GM18951 (cell line): ENCODE measurements at regions not wholly inside any gene's neighbourhood (a gene's known extent, or its start where the extent isn't known, plus 50 kb on each side); places are given as distances from the start of the nearest gene placed in this dataset.
"Not testable (repeated sequence)": the region's sequence is repeated elsewhere in the genome, so short reads cannot be mapped to it uniquely, and the experiment has no call there.

Experiments
- POLR2A ChIP-seq: IDR thresholded peaks from 4 replicates; pipeline ENCODE4 v1.6.1; 2011; ENCODE audit warnings: mild to moderate bottlenecking; ENCODE audit not compliant: insufficient read length, insufficient read depth; ENCODE audit errors: extremely low read depth
- in situ Hi-C: fragments of 300-500 bp; cut with MboI; formaldehyde crosslinking; loops from one replicate; pipeline ENCODE4 v1.12.0; 2022; ENCODE audit warnings: low sequenced_read_pairs, mixed read lengths, inconsistent platforms; ENCODE audit not compliant: unreplicated experiment

DNA sequence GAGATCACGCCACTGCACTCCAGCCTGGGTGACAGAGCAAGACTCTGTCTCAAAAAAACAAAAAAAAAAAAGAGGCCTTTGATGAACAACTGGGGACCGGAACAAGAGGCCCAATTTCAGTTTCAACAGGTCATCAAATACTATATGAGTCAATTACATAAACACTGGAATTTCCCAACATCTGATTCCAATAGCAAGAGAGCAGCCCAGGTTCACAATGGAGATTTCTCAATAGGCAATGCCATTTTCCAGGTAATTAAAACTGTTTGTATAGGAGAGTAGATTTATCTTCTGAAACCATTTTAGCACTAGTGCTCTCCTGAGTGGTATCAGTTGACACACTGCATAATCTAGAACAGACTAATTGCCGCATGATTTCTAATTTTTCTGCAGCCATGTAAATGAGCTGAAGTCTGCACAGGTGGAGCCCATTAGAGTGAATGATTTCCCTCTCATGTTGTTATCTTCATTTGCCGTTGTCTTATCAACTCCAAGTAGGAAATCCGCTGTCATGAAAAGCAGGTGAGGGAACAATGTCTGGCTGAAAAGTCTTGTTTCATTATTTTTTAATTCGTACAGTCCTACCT is 264.1 kb upstream of the MEIS1 start:
- in situ Hi-C loops: no loop called here
- no peak for TF ChIP-seq POLR2A

DNA sequence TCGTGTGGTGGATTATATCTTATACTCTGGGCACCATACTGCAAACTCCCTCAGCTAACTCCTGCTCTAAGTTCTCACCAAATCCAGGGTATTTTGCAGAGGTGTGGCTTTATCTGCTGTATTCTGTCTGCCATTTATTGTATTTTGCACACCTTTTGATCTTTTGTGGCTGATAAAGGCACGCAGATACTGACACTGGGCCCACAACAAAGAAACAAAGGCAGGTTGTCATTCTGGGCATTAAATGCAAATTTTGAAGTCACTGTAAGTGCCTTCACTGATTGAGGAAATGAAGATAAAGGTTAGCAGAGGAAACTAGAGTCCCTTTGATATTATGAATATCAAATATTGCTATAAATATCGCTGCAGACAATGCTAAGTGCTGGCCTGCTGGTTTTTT is 265.8 kb upstream of the MEIS1 start:
- TF ChIP-seq POLR2A: no peak
- in situ Hi-C loops: no loop called here

DNA sequence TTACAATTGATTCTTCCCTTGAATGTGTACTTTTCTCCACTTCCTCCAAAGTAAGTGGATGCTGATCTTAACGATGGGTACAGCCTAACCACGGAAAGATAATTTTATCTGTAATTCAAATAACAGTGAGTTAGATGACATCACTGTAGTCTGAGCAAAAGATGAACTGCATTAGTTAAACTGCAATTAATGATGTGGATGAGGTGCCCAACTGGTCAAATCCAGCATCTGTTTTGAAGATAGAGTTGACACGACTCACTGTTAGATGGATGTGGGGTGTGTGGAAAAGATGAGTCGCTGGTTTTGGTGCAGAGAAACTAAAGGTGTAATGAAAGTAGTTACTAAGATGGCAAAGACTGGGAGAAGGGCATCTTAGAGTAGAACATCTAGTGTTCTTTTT is 270.5 kb upstream of the MEIS1 start:
- no peak for TF ChIP-seq POLR2A
- in situ Hi-C loops: no loop called here

DNA sequence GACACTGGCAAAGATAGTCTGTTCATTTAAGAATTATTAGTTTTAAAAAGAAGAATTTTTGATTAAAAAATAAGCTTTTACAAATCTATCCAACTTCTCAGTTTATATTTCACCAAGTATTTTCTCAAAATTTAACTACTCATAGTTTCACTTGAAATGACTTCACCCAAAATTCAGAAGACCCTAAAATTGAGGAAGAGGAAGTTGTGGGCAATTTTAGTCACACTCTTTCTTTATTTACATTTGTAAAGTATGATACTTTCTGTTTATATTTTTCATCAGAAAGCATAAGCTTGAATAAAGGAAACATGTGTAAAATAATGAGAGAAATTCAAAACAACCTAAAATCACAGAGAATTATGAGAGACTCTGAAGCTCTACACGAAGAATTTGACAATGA is 278.8 kb upstream of the MEIS1 start:
- in situ Hi-C loops: no loop called here
- no peak for TF ChIP-seq POLR2A

DNA sequence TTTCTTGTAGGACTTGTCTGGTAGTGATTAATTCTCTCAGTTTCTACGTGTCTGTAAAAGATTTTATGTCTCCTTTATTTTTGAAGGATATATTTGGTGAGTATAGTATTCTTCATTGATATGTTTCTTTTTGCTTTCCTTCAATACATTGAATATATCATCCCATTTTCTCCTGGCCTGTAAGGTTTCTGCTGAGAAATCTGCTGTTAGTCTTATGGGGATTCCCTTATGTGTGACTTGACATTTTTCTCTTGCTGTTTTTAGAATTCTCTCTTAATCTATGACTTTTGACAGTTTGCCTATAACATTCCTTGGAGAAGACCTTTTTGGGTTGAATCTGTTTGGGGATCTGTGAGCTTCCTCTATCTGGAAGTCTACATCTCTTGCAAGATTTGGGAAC is 281.0 kb upstream of the MEIS1 start:
- no peak for TF ChIP-seq POLR2A

DNA sequence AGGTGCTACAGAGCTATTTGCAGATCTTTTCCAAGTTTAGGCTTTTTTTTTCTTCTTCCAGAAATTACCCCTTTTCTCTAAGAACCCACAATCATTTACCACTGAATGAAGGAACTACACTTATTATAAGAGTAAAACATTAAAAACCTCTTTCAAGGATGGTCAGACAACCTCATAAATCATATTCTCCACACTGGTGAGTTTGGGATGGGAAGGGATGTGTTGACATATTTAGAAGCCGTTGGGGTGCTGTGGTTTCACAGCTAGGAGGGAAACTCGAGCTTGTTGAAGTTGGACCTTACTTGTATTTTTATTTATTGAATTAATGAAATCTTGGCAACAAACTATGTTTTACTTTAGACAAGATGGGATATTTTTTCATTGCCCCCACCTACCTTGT is 289.4 kb upstream of the MEIS1 start:
- no peak for TF ChIP-seq POLR2A
- in situ Hi-C loops: no loop called here

More for the DNA sequence above, 281.0 kb upstream of the MEIS1 start:
- in situ Hi-C loops: no loop called here

DNA sequence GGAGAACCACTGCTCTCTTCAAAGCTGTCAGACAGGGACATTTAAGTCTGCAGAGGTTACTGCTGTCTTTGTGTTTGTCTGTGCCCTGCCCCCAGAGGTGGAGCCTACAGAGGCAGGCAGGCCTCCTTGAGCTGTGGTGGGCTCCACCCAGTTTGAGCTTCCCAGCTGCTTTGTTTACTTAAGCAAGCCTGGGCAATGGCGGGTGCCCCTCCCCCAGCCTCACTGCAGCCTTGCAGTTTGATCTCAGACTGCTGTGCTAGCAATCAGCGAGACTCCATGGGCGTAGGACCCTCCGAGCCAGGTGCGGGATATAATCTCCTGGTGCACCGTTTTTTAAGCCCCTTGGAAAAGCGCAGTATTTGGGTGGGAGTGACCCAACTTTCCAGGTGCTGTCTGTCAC is 290.6 kb upstream of the MEIS1 start:
- in situ Hi-C loops: not testable (repeated sequence)

DNA sequence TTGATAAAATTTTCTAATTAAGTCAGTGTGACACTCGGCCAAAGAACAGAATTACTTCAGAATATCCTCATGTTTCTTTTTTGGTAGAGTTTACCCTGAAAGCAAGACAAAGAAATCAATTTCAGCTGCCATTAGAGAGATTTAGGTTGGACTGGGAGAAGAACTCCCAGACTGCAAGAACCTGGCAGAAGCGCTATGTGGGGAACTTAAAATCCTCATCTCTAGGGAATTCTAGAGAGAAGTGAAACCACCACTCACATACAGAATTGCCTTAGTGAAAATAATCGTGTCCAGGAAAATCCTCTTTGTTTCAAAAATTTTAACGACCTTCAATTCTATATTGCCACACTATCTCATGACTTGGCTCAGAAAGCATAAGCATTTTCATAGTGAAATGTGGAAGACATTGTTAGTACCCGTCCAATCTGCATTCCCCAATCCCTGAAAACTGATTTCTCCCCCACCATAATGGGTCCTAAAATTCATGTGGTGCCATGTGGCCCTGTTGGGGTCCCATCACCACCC is 297.3 kb upstream of the MEIS1 start:
- no peak for TF ChIP-seq POLR2A
- in situ Hi-C loops: no loop called here

DNA sequence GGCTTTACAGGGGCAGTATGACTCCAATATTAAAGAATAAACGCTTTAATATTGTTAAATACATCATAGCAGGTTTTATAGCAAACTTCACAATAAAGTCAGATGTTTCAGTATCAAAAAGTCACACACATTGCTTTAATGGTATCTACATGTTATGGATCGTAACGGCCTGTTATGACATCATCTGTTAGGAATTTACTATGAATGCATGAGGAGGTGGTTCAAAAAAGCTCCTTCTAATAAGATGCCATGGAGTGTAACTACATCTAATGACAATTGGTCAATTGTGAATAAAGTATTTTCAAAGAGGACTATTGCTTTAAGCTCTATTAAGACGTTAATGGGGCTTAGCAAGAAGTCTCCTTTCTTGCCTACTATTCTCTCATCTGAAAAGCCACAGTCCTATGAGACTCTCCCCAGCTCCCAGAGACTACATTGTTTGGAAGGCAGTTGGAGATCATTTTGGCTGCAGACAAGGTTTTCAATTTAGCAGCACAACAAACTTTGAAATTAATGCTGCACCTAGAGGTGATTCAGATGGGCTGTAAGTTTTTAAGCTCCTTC is 300.7 kb upstream of the MEIS1 start:
- no peak for TF ChIP-seq POLR2A

DNA sequence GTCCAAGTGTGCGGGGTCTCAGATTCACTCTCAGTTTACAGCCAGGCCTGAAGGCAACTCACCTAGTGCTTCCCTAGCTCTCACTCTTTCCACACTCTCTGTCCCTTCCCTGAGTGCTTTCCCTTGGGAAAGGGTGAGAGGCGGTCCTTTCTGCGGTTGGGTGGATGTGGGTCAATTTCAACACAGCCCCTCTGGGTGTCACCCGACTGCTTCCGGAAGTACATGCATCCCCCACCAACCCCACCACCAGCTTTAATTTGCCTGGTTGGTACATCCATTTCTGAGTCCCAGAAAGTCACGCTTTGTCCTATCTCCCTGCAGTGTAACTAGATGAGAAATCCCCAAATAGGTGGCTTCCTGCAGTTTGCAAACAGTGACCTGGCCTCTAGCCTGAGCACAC is 307.3 kb upstream of the MEIS1 start:
- no peak for TF ChIP-seq POLR2A
- in situ Hi-C loops: no loop called here

More for the DNA sequence above, 300.7 kb upstream of the MEIS1 start:
- in situ Hi-C loops: no loop called here

DNA sequence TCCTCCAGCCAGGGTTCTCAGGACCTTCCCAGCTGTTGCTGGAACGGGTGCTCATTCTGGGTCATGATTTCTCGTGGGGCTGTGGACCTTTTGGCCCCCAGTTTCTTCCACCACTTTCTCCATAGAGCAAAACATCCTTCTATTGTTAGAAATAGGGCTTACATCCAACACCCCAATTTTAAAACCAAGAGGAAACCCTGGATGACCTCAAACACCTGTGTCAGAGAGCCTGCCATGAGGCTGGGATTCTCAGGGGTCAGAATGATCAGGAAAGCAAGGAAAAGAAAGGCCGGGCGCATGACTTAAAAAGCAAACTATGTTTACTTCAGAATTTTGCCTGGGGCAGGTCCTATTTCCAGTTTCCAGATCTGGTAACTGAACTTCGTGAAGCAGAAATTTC is 307.9 kb upstream of the MEIS1 start:
- no peak for TF ChIP-seq POLR2A
- in situ Hi-C loops: no loop called here

DNA sequence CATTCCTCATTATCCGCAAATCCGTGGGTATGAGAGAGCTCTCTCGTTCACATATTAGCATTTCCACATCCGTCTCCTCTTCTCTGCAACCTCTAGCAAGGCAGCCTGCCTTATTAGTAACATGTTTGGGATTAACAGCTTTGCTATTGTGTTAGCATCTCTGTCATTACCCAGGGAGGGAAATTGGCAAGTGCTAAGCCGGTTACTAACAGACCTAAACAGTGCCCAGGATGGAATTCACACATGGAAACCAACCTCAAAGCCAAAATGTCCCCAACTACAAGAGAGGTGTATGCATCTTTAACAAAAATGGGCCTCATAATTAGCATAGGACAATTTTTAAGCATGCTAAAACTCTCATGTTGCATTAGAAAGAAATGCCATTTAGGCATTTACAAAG is 309.0 kb upstream of the MEIS1 start:
- in situ Hi-C loops: no loop called here
- TF ChIP-seq POLR2A: no peak

DNA sequence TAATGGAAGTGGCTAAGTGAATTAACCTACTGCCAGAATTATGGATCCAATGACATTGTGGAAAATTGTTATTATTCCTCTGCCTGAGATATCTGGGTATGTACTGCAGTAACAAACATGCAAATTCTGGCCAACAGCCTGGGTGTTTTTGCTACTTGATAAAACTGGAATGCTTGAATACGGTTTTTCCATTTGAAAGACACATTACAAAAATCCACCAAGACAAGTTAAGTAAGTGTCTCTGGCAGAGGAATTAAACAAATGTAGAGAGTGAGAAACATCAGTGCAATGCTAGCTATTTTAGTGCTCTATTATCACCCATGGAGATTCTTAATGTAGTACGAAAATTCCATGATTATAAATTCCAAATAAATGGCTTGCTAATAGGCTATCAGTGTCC is 312.4 kb upstream of the MEIS1 start:
- in situ Hi-C loops: no loop called here

DNA sequence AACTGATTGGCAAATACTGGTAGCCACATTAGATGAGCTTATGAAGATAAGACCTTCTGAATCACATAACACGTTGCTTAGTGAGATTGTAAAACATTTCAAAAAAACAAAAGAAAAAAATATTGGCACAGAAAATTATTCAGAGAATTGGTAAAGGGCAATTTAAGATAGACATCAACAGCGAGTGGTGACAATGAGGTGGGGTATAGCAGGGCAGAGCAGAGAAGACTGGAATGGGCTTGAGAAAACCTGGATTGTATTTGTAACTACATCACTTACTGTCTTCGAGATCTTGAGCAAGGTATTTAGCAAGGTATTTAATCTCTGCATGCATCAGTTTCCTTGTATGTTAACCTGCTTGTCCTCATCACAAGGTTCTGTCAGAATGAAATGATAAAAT is 313.0 kb upstream of the MEIS1 start:
- in situ Hi-C loops: no loop called here
- no peak for TF ChIP-seq POLR2A

More for the DNA sequence above, 312.4 kb upstream of the MEIS1 start:
- TF ChIP-seq POLR2A: no peak
